NT2/D1 (cell line): ENCODE measurements at regions not wholly inside any gene's neighbourhood (a gene's known extent, or its start where the extent isn't known, plus 50 kb on each side); places are given as distances from the start of the nearest gene placed in this dataset.

Experiments
- SUZ12 ChIP-seq: IDR thresholded peaks from 2 replicates; pipeline ENCODE4 v1.6.1; 2011; ENCODE audit not compliant: insufficient read length, insufficient read depth; ENCODE audit errors: extremely low read depth
- YY1 ChIP-seq: IDR thresholded peaks from 2 replicates; pipeline ENCODE4 v1.6.1; 2011; ENCODE audit not compliant: insufficient read length, insufficient read depth
- ZNF274 ChIP-seq: IDR thresholded peaks from 2 replicates; pipeline ENCODE4 v1.6.1; 2011; ENCODE audit warnings: mild to moderate bottlenecking, low read depth, low read length

DNA sequence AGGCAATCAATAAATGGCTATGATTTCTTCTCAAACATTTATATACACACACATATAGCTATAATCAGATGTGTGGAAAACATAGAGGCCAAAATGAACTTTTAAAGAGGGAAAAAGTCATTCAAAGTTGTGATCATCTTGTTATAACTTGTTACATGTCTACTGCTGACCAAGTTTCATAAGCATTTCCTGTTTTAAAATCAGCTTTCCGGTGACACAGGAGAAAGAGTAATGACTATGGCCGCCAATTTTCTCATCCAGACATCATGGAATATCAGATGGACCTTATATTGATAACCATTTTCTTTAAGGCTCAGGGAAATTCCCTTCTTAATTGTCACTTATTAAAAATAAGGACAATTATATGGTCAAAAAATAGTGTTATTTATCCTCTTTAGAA, 71.7 kb upstream of the AGTR1 start:
- TF ChIP-seq SUZ12, result no peak
- TF ChIP-seq YY1, result no peak
- no peak for TF ChIP-seq ZNF274
